HG03378 (cell line): ENCODE measurements at regions not wholly inside any gene's neighbourhood (a gene's known extent, or its start where the extent isn't known, plus 50 kb on each side); places are given as distances from the start of the nearest gene placed in this dataset.

Source experiments
- ATAC-seq: cut with Tn5 transposase; IDR thresholded peaks from one replicate; pipeline ENCODE4 v1.9.1; 2021; ENCODE audit warnings: mild to moderate bottlenecking, moderate library complexity; ENCODE audit not compliant: unreplicated experiment

DNA sequence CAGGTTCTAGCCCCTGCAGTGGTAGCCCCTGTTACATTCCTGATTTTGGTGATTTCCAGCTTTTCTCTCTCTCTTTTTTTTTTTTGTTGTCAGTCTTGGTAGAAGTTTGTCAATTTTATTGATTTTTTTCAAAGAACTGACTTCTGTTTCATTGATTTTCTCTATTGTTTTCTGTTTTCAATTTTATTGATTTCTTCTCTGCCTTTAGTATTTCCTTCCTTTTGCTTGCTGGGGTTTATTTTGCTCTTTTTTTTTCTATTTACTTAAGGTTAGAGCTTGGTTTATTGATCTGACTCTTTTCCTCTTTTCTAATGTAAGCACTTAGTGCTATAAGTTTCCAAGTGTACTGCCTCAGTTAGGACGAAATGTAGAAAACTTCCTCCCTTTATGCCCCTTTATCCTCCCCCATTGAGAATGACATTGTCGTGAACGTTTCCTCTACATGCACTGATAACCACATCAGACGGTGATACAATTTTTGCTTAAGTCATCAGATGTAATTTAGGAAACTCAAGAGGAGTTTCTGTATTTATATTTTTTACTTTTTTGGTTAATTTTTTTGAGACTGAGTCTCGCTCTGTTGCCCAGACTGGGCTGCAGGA lies 81.1 kb upstream of the HS6ST1 start:
- ATAC-seq = no peak

DNA sequence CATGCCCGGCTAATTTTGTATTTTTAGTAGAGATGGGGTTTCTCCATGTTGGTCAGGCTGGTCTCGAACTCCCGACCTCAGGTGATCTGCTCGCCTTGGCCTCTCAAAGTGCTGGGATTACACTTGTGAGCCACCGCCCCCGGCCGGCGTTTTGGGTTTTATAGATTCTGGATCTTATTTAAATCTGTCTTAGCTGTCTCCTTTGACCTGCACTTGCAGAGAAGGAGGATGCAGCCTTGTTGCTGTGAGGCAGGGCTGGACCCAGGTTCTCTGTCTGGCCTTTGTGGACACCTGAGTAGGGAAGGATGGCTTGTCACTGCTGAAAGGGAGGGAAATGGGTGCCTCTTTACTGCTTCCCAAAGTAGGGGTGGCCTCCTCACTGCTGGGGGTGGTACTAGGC lies 83.0 kb upstream of the HS6ST1 start:
- no peak for ATAC-seq

DNA sequence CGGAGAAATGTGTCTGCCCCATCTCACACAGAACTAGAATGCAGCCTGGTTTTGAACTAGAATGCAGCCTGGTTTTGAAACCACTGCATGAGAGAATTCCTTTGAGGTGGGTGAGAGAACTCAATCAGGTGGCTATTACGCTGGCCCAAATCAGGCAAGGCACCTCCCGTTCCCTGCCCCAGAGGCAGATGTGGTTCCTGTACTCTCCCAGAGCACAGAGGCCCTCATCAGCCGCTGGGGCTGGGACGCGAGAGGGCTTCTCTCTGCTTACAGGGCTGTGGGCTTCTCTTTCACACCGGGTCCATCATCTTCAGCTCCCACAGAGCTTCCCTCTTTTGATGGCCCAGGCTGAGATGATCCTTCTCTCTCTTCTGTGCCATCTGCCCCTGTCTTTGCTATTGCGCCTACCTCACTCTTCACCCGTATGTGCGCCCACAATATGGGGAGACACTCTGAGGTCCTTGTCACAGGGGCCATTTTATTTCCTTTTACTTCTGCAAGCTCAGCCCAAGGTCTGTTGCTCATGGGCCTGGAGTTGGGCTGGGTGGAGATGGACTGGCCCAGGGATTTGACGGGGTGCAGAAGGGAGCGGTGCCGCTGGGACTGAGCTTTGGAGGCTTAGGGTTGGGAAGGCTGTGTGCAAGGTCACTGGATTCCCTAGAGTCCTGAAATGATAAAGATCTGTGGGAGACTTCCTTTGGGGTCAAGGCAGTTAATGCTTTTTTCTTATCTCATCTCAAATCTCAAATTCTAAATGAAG lies 84.4 kb upstream of the HS6ST1 start:
- no peak for ATAC-seq

DNA sequence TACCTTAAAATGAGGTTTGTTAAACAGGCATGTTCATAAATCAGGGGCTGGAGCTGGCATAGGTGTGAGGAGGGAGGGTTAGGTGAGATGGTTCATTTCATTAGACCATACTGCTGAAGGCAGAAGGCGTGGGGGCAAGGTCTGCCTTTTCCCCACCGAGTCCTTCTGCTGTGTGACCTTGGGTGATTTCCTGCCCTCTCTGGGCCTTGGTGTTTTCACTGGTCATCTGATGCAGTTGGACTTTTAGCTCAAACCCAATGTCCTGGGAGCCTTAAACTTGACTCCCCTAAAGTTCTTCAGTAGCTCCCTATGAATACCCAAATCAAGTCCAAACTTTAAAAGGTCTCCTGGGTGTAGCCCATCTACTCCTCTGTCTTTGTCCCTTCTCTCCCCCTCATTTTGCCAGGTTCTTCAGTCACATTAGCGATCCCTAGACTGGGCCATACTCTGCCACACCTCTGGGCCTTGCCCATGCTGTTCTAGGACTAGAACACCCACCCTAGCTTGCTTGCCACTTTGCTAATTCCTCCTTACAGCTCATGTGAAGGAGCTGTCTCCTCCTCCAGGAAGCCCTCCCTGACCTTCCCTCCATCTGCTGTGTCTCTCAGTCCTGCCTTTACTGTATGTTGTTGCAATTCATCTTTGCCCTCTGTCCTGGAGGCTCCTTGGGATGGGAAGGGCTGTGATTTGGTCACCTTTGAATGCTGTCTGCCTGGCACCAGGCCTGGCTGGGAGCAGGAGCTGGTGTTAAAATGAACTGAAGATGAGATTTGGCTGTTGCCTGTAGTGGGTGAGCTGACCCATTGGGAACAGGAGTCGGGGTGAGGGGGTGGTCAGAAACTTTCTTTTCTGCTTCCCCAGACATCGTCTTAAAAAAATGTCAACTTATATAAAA lies 85.4 kb upstream of the HS6ST1 start:
- ATAC-seq = no peak

DNA sequence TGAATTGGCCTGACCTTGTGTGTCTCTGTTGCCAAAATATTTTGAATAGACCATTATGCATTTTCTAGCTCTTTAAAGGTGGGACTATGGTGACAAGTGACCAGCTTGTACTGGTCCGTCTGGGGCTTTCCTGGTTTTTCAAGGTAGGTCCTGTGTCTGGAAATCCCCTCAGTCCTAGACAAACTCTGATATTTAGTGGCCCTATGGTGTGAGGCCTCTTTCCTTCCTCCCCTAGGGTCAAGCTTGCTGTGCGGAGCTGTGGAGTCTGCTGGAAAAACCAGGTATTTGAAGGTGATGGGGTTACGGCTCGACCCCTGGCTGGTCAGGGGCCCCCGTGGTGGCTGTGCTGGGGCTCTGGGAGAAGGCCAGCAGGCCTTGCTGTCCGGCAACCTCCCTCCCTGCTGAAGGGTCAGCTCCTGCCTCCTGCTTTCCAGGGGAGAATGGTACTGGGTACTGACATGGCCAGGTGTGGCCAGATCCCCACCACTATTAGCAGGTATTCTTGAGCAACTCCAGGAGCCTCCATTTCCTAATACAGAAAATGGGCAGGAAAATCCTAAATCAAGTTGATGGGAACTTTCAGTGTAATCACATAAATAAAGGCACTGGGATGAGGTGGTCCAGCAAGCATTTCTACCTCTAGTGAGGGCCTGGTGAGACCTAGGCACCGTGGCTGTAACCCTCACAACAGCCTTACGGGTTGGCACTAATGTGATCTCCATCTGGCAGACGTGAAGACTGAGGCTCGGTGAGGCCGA lies 86.2 kb upstream of the HS6ST1 start:
- ATAC-seq = no peak

DNA sequence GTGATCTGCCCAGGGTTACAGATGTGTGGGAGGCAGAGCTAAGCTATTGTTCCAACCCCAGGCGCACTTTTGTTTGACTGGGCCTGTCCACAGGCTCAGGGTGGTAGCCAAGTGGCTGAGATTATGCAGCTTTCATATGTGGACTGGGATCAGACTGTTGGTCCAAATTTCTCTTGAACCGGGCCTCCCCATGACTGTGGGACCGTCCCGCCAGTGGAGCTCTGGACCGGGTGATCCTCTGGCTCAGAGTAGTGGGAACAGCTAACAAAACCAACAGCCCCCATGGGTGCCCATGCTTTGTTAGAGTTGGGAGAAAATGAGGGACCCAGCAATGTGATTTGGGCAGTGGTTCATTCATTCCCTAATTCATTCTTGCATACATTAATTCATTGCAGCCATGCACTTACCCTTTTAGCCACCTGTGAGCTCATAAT lies 86.8 kb upstream of the HS6ST1 start:
- ATAC-seq = no peak

DNA sequence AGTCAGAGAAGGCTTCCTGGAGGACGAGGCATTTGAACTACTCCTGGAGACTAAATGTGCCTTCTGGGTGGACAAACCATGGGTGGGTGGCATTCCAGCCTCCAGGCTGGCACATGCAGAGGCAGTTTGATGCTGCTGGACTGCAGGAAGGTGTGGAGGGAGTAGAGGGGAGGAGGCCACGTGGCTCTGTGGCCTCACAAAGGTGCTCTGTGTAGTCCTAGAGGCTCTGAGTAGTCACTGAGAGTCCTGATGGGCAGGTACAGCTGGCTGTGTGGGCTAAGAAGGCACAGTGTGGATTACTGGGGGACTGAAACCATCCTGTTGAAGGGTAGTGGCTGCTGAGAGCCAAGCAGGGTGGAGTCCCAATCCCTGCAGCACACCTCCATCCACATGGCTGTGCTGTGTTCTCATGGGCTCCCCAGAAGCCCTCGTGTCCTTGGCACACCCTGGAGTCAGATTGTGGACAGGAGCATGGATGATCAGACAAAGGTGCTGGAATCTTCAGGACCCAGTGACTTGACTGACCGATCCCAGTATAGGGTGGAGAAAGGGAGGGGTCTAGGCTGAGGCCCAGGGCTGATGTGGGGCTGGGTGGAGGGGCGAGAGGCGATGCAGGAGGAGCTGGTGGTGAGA lies 87.4 kb upstream of the HS6ST1 start:
- no peak for ATAC-seq

DNA sequence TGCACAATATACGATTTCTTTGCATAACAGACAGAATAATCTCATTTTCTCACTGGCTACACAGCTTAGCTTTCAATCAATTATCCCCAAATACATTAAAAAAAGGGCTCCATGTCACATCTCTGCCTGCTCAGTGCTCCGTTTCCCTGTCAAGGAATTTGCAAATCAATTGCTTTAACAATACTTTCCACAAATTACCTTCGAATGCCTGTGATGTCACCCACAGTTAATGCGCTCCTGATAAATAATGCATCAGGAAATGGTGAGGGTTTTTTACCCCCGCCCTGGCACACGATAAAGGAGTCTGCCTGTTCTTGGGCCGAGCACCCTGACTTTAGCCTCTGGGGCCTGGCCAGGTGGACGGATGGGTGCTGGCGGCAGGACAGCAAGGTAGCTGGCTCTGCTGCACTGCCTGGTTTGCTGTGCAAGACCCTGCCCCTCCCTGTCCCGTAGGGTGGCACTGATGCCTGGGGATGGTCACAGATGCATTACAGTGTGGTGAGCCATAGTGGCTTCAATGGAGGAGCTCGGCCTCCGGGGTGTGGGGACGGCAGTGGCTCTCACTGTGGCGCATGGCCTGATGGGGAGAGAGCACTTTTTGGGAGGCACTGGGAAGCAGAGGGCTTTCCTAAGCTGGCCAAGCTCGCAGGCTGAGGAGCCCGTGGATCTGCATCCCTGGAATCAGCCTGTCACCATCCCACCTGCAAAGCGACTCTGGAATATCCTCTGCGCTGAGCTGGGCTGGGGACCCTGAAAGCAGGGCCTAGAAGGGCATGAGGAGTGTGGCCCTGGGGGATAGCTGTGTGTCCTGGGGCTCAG lies 88.3 kb upstream of the HS6ST1 start:
- ATAC-seq = no peak

DNA sequence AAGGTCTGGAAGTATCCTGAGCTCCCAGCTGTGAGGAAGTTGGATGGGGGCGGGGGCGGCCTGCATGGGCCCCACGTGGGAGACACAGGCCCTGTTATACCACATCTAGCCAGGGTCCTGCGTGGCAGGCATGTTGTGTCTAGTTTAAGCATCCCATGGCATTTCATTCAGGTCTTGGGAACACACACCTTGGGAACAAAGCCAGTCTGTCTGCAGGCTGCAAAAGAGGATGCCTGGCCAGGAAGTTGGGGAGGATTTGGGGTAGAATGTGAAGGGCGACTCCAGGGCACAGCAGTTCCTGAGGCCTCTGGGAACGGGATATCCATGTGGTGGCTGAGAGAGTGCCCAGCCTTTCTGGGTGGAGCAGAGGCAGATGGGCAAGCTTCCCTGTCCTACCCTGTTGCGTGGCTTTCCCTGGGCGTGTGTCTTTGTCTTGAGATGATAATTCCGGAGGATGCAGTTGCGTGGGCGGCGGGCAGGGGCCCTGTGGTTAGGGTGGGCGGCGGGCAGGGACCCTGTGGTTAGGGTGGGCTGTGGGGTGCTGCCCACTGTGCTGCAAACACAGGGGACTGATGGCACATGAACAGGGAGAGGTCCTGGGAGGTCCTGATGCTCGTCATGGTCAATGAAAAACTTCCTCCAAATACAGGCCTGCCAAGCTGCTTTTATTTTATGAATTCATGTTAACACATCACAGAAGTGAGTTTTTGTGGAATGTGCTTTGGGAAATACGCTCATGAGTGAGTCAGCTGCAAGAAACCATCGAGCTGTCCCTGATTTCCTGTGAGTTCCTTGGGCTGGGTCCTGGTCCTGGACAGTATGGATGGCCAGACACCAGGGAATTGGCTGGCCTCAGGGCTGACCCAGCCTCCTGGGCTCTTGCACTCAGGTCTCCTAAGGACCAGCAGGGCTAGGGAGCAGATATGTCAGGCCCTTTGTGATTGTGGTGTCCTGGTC lies 90.0 kb upstream of the HS6ST1 start:
- ATAC-seq = no peak

DNA sequence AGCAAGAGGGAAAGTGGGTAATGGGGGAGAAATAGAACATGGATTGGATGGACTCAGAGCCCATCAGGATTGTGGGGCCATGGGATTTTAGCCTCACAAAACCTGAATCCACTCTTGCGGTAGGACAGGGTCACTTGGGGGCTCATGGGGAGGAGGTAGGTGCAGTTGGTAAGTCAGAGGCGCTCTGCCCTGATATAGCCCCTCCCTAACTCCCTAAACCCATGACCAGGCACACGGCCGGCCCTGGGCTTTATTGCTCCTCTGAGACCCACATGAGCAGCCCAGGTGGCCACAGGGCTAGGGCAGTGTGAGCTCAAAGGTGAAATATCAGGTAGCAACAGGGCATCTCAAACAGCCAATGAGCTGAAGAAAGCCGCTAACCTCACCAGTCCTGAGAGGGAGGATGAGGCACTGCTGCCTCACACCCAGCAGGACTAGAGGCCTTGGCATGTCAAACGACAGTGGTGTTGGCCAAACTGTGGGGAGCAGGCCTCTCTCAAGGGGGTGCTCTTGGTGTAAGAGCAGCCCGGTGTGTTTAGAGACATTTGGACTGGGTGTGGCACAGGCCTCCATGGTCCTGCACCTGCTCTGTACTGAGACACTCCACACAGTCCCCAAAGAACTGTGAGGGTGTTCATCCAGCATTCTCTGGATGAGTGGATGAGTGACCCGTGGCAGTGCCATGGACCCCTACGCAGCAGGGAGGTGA lies 90.8 kb upstream of the HS6ST1 start:
- ATAC-seq = no peak

DNA sequence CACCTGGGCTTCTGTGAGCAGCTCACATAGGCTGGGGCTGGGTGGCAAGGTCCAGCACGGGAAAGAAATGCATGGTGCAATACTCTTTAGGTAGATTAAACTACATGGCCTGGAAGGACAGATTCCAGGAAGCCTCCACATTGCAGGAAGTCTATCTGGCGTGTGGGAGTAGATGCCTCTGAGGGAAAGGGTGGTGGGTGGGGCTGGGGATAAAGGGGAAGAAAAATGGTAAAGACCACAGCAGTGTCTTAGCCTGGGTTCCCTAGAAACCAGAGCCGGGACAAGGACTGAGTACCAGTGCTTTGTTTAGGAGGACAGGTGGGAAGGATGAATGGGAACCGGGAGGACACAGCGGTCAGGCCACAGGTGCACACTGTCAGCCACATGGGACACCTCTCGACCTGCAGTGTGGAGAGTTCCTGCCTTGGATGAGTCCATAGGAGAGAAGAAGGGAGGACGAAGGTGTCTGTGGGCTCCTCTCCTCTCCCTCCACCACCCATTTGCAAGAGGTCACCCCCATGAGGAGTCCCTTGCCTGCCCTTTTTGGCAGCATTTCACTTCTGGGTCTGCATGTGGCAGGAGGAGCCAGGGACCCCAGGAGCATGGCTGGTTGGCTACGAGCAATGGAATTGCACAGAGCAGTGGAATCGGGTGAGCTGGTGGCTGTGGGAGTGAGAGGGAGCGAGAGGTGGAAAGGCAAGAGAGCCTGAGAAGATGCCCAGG lies 91.5 kb upstream of the HS6ST1 start:
- ATAC-seq = no peak

DNA sequence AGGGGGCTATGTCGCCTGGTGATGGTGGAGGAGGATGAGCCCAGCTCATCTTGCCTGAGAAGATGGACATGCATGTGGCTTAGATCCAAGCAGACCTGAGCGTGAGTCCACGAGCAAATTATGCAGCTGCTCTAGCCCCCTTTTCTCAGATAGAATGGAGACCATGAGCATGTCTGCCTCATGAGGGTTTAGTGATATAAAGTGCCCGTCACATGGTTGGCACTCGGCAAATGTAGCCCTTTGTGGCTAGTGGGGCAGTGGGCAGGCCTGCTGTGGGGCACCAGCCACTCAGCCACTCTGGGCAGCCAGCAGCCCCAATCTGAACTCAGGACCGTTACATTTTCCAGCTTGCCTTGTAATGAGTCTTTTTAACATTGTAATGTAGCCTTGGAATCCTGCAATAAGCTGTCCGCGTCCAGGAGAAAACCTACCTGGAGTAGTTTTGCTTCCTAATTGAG lies 92.1 kb upstream of the HS6ST1 start:
- ATAC-seq = no peak

DNA sequence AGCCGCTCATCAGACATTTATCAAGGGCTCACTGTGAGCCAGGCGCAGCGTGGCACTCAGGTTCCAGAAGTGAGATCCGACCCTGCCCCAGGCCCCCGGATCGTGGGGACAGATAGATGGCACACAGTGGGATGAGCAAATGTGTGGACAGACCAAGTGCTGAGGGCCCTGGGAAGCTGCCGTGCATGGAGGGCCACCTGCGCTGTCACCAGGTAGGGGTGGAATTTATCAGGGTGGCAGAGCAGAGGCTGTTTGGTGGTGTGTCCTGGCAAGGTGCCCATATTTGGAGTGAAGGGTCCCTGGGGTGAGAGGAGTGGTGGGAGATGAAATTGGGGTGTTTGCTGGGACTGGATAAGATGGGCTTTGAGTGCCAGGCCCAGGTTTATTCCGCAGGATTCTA lies 92.8 kb upstream of the HS6ST1 start:
- no peak for ATAC-seq

DNA sequence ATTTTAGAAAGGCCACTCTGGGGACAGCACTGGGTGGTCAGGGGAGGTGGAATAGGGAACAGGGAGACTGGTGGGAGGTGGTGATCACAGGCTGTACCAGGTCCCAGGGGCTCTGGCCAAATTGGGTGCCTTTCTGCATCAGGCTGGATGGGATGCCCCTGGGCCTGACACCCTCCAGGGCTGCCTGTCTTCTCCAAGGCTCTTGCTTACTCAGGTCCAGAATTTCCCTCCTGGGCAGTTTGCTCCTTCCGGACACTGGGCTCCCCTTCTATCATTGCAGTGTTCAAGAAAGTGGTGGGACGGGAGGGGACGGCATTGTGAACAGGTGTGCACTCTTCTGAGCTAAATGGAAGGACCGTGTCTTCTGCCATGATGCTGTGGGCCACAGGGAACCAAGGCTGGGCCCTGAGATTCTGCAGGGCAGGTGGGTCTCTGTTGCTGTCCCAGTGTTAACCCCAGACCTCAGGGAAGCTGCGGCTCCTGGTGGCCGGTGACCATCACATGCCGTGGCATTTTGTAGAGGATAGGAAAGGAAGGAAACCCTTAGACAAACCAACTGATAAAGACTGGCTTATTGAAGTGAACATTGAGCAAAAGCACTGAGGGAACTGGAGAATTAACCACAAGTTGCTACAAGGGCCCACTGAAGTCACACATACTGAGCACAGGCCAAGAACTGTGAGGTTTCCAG lies 93.7 kb upstream of the HS6ST1 start:
- ATAC-seq = no peak

DNA sequence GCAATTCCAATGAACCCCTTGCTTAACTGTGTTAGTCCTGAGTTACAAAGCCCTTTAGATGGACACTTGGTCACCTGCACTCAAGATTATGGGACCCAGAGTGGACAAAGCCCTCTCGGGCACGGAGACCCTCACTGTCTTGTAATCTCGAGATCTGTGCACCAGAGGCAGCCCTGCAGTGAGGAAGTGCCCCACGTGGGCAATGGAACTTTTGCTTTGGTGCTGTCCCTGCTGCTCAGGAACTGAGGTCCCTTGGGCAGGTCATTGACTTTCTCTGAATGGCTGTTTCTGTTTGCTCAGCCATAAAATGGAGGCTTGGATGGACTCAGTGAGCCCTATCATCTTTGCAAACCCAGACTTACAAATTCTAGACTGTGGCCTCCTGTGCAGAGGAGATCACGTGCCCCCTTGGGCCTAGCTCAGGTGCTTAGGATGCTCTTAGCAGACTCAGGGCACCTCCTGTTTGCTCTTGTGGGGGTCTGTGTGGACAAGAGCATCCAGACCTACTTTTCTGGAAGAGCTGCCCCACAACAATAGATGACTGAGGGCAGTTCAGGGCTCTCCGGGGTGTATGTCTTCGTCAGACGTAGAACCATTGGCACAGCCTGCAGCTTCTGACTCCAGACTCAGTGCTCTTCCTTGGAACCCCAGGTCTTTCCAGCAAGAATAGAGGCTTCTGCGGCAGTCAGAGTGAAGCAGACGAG lies 94.5 kb upstream of the HS6ST1 start:
- no peak for ATAC-seq

DNA sequence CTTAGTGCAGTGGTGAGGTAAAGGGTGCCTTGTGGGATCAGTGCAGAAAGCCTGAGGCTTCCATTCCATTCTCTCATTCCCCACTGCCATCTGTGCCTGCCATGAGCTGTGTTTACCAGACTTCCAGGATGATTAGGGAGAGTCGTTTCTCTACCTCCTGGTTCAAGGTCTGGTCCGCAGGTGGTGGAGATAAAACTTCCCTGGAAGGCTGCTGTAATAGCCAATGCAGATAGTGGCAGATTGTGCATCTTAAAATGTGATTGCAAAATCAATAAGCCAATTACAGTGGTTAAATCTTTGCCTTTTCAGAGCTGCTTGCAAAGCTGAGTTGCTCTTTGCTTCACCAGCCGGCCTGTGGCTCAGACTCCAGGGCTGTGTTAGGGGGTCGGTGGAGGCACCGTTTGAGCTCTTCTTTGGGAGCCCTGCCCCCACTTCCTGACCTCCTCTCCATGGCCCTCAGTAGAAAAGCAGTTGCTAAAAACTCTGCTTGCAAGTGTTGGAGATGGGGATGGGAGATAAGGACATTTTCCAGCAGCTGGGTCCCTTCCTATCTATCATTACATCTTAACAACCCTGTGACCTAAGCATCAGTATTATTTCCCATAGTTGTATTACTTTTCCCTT lies 95.2 kb upstream of the HS6ST1 start:
- no peak for ATAC-seq
